Activated CD4-positive, alpha-beta T cell treated with anti-CD3 and anti-CD28 coated beads, Interleukin-2, amount 50 U/mL, for 48 hours (primary cell): ENCODE measurements at regions not wholly inside any gene's neighbourhood (a gene's known extent, or its start where the extent isn't known, plus 50 kb on each side); places are given as distances from the start of the nearest gene placed in this dataset.
"Not testable (repeated sequence)": the region's sequence is repeated elsewhere in the genome, so short reads cannot be mapped to it uniquely, and the experiment has no call there.

Experiments used
- DNase-seq, 2 experiments: peaks; one replicate each; pipeline ENCODE4 v3.0.0-alpha.2; 2020

DNA sequence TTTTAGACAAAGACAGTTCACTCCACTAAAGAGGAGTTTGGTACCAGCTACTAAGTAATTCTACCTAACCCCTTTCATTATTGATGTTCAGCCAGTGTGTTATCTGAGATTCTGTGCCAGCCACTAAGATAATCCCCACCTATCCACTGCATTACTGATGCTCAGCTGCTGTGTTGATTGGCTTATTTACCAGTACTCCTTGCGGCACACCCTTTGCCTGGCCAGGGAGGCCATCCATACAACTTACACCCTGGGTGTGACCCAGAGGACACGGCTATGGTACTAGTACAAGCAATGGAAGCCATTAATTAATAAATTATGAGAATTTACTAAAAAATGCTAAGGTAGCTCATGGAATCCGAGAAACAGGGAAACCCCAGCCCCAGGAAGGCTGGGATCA is 290.7 kb upstream of the CTNNB1 start:
- no peak for DNase-seq

DNA sequence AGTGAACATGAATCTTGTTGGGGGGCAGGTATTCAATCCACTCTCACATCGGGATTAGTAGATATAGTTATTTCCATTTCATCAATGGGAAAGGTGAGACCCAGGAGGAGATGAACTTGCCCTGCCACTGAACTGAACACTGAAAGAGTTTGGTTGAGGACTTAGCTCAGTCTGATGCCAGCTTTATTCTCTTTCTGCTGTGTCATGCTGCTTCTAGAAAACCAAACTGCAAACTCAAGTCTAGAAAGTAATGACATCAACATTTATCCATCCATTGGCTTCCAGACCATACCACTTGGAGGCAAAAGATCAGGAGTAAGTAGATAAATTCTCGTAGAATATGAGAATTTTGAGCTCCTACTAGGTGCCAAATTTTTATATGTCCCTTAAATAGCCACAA is 288.0 kb upstream of the CTNNB1 start:
- DNase-seq, result no peak

DNA sequence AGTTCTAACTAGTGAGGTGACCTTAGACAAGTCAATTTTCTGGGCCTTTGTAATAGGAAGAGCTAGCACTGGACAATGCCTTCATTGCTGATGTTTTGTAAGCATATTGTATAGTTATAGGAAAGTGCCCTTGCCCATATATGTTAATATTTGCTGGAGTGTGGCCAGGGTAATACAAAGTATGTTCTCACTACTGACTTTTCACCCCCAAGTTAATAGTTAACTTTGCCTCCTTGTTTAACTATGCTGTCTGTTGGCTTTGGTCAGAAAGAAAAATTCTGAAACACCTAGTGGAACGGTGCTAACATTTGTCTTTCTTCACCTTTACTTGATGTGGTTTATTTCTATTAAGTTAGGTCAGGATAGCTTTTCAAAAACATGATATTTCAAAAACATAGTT is 287.4 kb upstream of the CTNNB1 start:
- DNase-seq, result no peak

DNA sequence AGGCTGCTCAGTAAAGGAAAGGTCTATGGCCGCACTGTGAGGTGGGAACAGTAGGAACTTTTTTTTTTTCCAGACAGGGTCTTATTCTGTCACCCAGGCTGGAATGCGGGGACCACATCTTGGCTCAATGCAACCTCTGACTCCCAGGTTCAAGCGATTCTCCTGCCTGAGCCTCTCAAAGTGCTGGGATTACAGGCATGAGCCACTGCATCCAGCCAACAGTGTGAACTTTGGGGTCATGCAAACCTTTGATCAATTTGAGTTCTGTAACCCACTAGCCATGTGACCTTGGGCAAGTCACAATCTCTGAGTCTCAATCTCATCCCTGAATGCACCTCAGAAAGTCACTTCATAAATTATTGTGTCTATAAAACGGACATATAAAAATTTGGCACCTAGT is 286.8 kb upstream of the CTNNB1 start:
- no peak for DNase-seq

DNA sequence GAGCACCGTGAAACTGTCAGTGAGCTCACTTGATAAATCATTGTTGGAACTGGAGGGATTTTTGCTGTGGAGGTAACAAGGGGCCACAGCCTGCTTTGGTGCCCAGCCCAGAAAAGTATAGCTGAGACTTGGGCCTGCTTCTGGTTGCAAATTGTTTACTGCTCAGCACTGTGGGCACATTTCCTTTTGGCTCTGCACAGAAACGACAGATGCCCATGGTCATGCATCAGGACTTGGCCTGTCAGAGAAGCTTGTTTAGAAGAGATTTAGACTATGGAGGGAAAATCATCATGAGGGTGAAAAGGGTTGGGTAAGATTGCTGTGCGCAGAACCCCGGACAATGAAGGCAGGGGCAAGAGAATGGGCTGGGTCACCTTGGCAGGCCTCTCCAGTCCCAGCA is 286.1 kb upstream of the CTNNB1 start:
- no peak for DNase-seq

DNA sequence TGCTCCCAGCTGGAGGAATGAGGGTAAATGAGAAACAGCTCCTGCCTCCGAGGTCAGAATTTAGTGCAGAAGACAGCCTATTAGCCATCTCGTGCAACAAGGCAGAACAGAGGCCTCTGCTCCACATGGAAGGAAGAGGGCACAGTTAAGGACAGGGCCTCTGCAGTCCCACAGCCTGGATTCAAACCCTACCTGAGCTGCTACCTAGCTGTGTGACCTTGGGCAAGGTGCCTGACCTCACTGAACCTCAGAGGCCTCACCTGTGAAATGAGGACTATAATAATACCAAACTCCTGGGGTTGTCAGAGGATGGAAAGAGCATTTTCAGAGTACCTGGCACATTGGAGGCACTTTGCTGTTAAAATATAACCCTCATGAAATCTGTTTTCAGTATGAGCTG is 285.7 kb upstream of the CTNNB1 start:
- no peak for DNase-seq

DNA sequence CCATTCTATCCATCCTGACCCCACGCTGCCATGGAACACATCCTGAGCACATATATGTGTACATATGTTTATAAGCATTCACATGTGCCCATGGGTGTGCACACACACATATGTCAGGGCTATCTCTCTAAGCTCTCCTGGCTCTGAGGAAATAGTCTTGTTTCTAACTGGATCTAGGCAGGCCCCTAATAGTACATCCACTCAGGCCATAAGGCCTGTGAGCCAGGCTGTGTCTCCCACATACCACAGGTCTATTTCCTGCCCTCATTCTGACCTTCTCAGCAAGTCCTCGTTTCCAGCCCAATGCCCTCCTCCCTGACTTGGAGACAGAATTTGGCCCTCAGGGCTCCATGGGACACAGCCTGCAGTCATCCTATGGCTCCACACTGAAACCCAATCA is 284.8 kb upstream of the CTNNB1 start:
- no peak for DNase-seq

DNA sequence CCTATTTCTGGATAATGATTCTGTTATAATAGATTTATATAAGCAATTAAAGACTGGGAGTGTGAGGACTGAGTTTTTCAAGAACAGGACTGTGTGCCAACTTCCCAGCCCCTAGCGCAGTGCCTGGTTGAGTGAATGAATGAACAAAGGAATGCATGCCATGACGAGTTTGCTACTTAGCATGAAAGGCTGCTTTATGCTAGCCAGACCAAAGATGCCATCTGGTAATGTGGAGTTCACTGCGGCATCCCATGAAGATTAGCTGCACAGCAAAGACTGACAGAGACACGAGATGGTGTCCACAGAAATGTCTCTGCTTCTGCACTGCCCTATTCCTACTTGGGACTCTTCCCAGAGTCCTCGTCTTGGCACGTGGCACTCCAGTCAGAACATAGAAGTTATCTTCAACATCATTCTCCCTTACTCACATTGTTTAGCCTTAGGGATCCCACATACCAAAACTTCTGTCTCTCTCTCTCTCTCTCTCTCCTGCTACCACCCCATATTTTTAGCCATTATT is 283.9 kb upstream of the CTNNB1 start:
- no peak for DNase-seq

DNA sequence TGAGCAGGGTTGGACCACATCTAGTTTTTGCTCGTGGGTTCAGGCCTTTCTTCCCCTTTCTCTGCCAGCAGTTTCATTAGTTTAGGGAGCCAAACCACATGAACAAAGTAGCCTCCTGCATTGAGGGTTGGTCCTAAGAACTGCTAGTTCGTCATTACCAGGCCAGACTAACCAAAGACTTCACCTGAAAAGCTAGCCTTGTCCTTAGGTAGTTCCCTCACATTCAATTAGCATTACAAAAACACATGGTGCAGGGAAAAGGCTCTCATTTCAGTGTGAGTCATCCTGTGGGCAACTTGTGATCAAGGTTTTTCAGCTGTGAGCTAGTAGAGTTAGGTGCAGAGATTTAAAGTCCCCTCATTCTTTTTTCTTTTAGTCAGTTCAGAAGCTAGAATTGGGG is 279.3 kb upstream of the CTNNB1 start:
- no peak for DNase-seq

DNA sequence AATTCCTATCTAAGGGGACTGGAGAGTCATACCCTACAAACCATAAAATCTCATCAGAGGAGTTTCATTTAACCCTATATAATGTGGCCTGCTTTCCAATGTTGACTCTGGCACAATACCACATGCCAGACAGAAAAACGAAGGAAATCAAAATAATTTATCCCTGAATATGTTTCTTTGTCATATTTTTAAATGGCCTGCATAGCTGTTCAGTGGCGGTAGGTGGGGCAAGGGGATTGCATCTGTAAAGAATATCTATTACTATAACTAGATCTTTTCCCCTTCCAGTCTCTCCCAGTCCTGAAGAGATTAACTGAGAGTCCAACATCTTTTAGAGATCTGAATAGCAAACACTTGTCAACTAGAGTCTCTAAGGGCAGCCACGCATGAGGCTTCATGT is 278.1 kb upstream of the CTNNB1 start:
- no peak for DNase-seq

DNA sequence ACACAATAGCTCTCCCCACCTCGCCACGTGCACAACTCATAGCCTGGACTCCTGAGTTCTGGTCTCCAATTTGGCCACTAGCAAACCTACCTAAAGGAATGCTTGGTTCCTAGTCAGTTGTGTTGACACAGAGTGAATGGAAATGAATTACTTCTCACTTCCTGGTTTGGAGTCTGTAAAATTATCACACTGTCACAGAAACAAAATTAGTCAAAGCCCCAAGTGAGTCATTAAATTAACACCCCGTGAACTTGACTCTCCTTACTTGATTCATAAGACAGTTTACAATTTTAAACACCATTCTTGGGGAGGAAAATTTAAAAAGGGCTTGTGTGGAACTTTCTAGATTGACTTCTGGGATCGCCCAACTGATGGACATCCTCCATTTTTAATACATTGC is 276.2 kb upstream of the CTNNB1 start:
- no peak for DNase-seq

DNA sequence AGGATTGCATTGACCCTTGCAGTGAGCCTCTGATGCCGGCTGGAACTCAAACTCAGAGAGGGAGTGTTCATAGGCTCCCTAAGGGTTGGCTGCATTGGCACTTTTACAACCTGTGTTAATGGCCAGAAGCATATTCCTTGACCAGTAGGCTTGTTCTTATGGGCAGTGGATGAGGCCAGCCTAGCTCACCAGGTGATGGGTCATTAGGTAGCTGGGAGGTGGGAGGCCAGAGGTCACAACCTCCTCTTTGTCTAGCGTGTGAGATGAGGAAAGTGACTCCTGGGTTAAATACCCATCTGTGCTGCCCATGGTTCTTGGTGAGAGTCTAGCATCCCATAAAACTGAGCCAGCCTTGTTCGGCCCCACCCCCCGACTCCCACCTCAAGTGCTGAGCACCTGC is 275.7 kb upstream of the CTNNB1 start:
- DNase-seq, result no peak

DNA sequence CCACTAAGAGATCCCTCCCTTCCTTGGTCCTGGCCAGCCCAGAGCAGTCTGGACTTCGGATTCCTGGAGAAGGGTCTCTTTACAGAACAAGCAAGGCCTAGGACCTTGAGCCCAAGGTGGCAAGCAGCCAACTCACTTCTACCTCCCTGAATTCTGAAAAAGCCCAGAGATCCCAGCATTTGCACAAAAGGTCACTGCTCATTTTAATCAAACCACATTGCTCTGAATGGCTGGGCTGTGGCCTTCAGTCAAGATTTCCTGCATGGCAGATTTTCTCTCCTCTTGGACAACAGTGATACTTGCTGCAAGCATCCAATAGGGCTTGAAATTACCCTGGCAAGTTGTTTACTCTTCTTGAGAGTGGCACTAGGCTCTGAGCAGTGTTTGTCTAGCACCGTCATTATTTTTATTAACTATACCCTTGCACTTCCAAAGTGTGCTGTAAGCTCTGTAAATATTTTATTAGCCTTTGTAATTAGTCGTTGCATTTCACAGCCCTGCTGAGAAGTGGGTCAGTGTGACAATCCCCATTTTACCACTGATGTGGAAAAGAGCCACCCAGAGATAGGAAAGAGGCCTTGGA is 274.7 kb upstream of the CTNNB1 start:
- no peak for DNase-seq

DNA sequence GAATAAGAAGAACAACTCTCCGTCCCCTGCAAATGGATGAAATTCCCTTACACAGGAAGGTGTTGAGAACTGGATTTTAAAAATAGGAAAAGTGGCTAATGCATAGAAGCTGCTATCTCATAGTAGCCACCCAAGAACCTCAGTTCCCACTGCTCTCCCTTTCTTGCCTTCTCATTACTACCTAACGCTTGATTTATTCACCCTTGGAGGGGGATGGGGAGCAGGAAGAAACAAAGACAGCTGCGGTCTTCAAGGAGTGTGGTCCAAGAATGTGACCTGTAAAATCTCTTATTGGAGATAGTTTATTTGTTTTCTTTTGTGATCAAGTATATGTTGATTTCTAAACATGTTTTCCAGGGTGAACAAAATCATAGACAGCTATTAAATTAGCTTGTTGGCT is 274.1 kb upstream of the CTNNB1 start:
- DNase-seq, result no peak

DNA sequence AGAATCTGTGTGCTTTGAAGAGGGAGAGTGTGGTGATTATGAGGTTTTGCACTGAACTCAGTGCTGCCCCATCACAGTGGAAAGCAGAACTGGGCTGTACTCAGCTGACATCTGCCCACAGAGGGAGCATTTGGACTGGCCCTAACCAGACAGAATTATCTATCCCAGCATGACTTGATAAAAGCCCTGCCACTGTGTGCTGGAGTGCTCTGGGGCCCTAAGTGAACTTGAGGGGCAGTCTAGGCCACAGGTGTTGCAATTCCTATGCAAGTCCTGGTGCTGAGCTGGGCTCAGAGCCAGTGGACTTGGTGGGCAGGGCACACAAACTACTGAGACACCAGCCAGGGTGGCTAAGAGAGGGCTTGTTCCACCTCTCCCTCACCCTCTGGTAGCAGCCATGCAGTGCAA is 269.2 kb upstream of the CTNNB1 start:
- DNase-seq, result no peak

DNA sequence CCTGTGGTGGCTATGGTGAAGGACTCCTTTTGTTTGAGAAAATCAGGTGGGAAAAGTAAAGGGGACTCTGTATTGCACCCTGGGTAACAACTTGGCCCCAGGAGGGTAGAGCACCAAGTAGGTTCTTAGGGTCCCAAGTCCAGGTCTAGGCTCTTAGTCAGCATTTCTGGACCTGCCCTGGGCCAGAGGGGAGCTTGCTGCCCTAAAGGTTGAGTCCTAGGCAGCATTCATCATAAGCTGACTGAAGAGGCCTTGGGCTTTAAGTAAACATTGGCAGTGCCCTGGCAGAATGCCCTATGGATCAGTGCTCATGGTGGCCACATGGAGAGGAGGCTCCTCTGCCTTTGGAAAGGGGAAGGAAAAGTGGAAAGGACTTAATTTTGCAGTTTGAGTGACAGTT is 268.5 kb upstream of the CTNNB1 start:
- DNase-seq, result no peak

DNA sequence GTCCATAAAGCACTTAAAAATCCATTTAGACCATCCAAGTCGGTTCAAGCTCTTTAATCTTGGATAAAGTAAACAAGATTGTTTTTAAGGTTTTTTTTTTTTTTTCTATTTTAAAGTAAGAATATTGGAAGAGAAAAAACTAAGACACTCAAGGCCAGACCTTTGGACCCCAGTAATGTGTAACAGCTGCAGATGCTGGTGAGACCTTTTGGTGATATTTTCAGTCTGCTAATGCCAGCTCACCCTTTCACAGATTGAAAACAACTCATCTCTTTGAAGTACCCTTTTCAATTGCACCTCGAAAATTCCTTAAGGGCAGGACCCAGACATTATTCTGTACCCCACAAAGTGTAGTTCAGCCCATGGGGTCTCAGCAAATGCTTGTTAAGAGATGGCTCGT is 260.7 kb upstream of the CTNNB1 start:
- DNase-seq, result no peak

DNA sequence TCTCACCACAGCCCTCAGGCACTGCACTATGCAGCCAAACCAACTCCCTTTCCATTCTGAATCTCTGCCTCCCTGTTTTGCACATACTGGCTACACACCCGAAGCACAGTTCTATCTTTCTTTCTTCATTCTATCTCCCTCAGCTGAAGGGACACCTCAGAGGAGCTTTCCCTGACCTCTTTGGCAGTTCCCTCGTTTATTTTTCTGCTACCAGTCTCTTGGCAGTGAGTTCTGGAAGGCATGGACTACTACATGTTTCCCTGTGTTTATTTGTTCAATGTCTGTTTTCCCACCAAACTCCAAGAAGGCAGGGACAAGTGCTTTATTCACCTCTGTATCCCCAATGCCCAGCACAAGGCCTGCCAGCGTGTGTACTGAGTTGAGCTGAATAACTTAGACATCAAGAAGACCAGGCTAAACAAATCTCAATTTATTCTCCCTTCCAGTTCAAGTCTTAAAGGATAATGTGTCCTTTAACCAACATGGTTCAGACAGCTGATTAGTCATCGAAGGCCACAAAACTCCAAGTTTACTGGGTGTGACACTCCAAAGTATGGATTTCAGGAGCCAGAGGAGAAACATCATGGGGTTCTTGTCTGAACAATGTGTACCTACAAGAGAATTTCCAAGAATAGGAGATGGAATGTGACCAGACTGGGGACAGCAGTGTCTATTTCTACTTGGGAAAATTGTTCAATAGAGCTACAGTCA is 260.1 kb upstream of the CTNNB1 start:
- no peak for DNase-seq

DNA sequence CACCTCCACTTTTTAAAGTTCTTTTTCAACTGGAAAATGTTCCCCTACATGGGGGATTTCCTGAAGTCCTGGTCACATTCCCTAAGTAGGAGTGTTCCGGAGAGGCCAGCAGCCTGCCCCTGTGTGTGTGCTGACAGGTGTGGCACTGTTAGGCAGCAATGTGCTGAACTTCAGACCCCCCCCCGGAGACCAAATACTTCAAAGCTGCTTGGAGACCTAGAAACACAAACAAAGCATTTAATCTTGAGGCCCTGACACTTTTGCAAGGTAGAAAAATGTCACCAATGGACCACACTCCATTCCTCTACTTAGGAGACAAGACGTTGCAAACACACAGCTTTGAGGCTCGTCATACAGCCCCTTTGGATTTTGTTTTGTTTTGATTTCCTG is 259.6 kb upstream of the CTNNB1 start:
- no peak for DNase-seq

DNA sequence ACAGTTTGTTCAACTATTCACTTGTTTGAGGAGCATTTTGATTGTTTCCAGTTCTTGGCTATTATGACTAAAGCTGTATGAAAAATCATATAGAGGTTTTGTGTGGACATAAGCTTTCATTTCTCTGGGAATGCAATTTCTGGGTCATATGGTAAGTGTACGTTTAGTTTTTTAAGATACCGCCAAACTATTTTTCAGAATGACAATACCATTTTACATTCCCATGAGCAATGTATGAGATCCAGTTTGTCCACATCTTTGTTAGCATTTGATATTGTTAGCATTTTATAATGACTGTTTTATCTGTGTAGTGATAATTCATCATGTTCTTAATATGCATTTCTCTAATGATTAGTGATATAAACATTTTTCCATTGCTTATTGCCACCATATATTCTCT is 258.7 kb upstream of the CTNNB1 start:
- DNase-seq, result no peak

DNA sequence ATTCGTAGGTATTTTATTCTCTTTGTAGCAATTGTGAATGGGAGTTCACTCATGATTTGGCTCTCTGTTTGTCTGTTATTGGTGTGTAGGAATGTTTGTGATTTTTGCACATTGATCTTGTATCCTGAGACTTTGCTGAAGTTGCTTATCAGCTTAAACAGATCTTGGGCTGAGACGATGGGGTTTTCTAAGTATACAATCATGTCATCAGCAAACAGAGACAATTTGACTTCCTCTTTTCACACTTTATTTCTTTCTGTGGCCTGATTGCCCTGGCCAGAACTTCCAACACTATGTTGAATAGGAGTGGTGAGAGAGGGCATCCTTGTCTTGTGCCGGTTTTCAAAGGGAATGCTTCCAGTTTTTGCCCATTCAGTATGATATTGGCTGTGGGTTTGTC is 252.3 kb upstream of the CTNNB1 start:
- not testable (repeated sequence) for DNase-seq

DNA sequence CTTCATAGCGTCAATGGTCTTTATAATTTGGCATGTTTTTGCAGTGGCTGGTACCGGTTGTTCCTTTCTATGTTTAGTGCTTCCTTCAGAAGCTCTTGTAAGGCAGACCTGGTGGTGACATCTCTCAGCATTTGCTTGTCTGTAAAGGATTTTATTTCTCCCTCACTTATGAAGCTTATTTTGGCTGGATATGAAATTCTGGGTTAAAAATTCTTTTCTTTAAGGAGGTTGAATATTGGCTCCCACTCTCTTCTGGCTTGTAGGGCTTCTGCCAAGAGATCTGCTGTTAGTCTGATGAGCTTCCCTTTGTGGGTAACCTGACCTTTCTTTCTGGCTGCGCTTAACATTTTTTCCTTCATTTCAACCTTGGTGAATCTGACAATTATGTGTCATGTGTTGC is 250.0 kb upstream of the CTNNB1 start:
- DNase-seq, result not testable (repeated sequence)

DNA sequence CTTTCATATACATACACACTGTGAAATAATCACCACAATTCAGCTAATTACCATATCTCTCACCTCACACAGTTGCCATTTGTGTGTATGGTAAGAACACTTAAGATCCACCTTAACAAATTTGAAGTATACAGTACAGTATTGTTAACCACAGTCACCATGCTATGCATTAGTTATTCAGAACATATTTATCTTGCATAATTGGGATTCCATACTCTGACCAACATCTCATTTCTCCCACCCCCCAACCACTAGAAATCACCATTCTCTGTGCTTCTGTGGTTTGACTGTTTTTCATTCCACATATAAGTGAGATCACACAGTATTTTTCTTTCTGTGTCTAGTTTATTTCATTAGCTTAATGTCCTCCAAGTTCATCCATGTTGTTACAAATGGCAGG is 247.7 kb upstream of the CTNNB1 start:
- no peak for DNase-seq

DNA sequence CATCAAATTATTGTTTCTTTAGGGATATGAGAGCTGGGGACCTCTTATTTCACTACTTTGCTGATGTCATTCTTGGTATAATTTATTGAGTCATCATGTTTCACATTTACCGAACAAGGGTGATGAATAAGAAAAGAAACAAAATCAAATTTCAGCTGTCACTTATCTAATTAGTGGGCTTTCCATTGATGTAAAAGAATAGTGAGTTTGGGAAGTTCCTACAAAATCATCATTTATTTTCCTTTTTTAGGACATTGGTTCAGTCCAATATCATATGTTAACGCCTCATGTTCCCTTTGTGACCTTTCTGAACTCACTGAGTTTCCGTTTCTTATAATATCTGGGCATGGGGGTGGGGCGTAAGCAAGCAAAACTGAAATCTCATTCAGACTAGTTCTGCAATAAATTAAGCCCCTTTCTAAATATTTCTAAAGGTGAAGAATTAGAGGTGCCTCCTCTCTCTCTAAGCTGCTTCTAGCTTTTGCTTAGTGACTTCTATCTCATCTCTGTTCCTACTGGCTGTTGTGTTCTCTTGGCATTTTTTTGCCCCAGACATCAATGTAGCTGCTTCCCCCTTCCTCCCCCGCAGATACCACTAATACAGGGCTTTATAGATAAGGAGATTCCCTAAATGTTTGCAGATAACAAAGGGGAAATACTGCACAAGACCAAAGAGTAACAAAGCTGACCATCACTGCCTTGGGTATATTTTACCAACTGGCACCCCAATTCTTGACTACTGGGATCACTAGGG is 238.0 kb upstream of the CTNNB1 start:
- DNase-seq, result no peak
